ENCODE measurements at regions not wholly inside any gene's neighbourhood (a gene's known extent, or its start where the extent isn't known, plus 50 kb on each side); places are given as distances from the start of the nearest gene placed in this dataset.

GRCh38 chr1:214840356-214840755, 237.4 kb downstream of the CENPF start:
- TF ChIP-seq GATA2 (IDR thresholded peaks at IDR 0.05; ENCODE audit: low read depth, low read length) (no peak), GATA3 (IDR thresholded peaks at IDR 0.05; ENCODE audit: low read depth, low read length) (no peak)

- no peak for TF ChIP-seq GATA2 (IDR thresholded peaks at IDR 0.05; ENCODE audit: low read depth, low read length)
- no peak for TF ChIP-seq GATA3 (IDR thresholded peaks at IDR 0.05; ENCODE audit: low read depth, low read length)
These were observed 239.7 kb upstream of the KCNK2 start for GRCh38 chr1:214842856-214843255.

GRCh38 chr1:214843281-214843680, 239.3 kb upstream of the KCNK2 start:
- TF ChIP-seq GATA2 (IDR thresholded peaks at IDR 0.05; ENCODE audit: low read depth, low read length) (no peak), GATA3 (IDR thresholded peaks at IDR 0.05; ENCODE audit: low read depth, low read length) (no peak)

- no peak for TF ChIP-seq GATA3 (IDR thresholded peaks at IDR 0.05; ENCODE audit: low read depth, low read length)
- no peak for TF ChIP-seq GATA2 (IDR thresholded peaks at IDR 0.05; ENCODE audit: low read depth, low read length)
These were observed 238.2 kb upstream of the KCNK2 start for GRCh38 chr1:214844319-214844718.

- TF ChIP-seq GATA2 (IDR thresholded peaks at IDR 0.05; ENCODE audit: low read depth, low read length) = no peak
- TF ChIP-seq GATA3 (IDR thresholded peaks at IDR 0.05; ENCODE audit: low read depth, low read length) = no peak
These were observed 236.3 kb upstream of the KCNK2 start for GRCh38 chr1:214846276-214846675.

GRCh38 chr1:214847071-214847810, 235.3 kb upstream of the KCNK2 start:
- TF ChIP-seq GATA3 (IDR thresholded peaks at IDR 0.05; ENCODE audit: low read depth, low read length) (no peak), GATA2 (IDR thresholded peaks at IDR 0.05; ENCODE audit: low read depth, low read length) (no peak)

- TF ChIP-seq GATA2 (IDR thresholded peaks at IDR 0.05; ENCODE audit: low read depth, low read length) (no peak), GATA3 (IDR thresholded peaks at IDR 0.05; ENCODE audit: low read depth, low read length) (no peak)
These were observed 234.4 kb upstream of the KCNK2 start for GRCh38 chr1:214848101-214848500.

GRCh38 chr1:214850432-214851050, 232.0 kb upstream of the KCNK2 start:
- TF ChIP-seq GATA2 (IDR thresholded peaks at IDR 0.05; ENCODE audit: low read depth, low read length) (no peak), GATA3 (IDR thresholded peaks at IDR 0.05; ENCODE audit: low read depth, low read length) (no peak)

GRCh38 chr1:214853340-214853739, 229.2 kb upstream of the KCNK2 start:
- TF ChIP-seq GATA3 (IDR thresholded peaks at IDR 0.05; ENCODE audit: low read depth, low read length) (no peak), GATA2 (IDR thresholded peaks at IDR 0.05; ENCODE audit: low read depth, low read length) (no peak)

- TF ChIP-seq GATA3 (IDR thresholded peaks at IDR 0.05; ENCODE audit: low read depth, low read length) (no peak), GATA2 (IDR thresholded peaks at IDR 0.05; ENCODE audit: low read depth, low read length) (no peak)
These were observed 228.2 kb upstream of the KCNK2 start for GRCh38 chr1:214854126-214854875.

GRCh38 chr1:214856843-214857242, 225.7 kb upstream of the KCNK2 start:
- no peak for TF ChIP-seq GATA2 (IDR thresholded peaks at IDR 0.05; ENCODE audit: low read depth, low read length)
- no peak for TF ChIP-seq GATA3 (IDR thresholded peaks at IDR 0.05; ENCODE audit: low read depth, low read length)

- TF ChIP-seq GATA3 (IDR thresholded peaks at IDR 0.05; ENCODE audit: low read depth, low read length) = no peak
- TF ChIP-seq GATA2 (IDR thresholded peaks at IDR 0.05; ENCODE audit: low read depth, low read length) = no peak
These were observed 224.8 kb upstream of the KCNK2 start for GRCh38 chr1:214857716-214858115.

- no peak for TF ChIP-seq GATA3 (IDR thresholded peaks at IDR 0.05; ENCODE audit: low read depth, low read length)
- TF ChIP-seq GATA2 (IDR thresholded peaks at IDR 0.05; ENCODE audit: low read depth, low read length) = no peak
These were observed 222.9 kb upstream of the KCNK2 start for GRCh38 chr1:214859647-214860046.

GRCh38 chr1:214861615-214862014, 220.9 kb upstream of the KCNK2 start:
- TF ChIP-seq GATA3 (IDR thresholded peaks at IDR 0.05; ENCODE audit: low read depth, low read length) = no peak
- no peak for TF ChIP-seq GATA2 (IDR thresholded peaks at IDR 0.05; ENCODE audit: low read depth, low read length)

- TF ChIP-seq GATA3 (IDR thresholded peaks at IDR 0.05; ENCODE audit: low read depth, low read length) (no peak), GATA2 (IDR thresholded peaks at IDR 0.05; ENCODE audit: low read depth, low read length) (no peak)
These were observed 220.1 kb upstream of the KCNK2 start for GRCh38 chr1:214862421-214862820.
